Left lobe of liver (tissue), 2 donors: ENCODE measurements at regions not wholly inside any gene's neighbourhood (a gene's known extent, or its start where the extent isn't known, plus 50 kb on each side); places are given as distances from the start of the nearest gene placed in this dataset.
A peak's percentile ranks its signal among the peaks of the same experiment; 100 is the strongest.
"Not testable (repeated sequence)": the region's sequence is repeated elsewhere in the genome, so short reads cannot be mapped to it uniquely, and the experiment has no call there.

Experiments used
- ATAC-seq: fragments of 200-7000 bp; cut with Tn5 transposase; one replicate; pipeline ENCODE4 v1.9.1; 2020; ENCODE audit warnings: mild to moderate bottlenecking, moderate library complexity
- DNase-seq: peaks from one replicate; pipeline ENCODE4 v3.0.0-alpha.2; 2020; ENCODE audit warnings: low spot score
- donor health status: DM: no; HTN: no; CAD: no; lungs with moderate emphysema.
- donor health status: DM: no; HTN: yes; CAD: no.

DNA sequence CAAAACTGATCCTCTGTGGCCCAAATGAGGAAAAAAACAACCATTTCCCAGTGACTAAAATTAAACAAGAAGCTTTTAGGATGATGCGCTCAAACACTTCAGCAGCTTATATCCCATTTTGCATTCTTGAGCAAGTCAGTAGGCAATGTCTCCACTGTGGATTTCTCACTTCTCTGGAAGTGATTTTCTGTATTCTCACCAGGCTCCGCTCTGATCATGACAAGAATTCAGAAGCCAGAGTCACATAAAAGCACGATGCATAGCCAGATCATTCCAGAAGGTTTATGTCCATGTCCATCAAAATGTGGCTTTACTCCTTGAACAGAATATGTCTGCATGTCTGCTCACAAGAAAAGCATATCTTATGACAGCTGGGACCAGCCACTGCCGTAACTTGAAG, 481.4 kb downstream of the ADRA2A start:
- DNase-seq (no peak), ATAC-seq (no peak)

DNA sequence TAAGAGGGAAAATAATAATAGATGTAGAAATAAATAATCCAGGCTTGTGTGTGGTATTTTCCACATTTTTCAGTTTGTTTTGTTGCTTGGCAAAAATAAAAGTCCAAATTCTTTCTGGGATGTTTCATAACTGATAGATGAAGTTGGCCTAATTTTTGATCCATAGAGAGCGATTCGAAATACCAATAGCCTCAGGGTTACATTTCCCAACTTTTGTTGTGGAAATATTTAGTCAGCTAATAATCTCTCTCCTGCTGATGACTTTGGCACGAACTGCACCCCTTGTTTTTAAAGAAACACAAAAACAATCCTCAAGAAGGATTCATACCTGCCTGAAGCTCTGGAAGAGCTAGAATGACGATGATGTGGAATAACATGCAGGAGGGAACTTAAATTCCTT, 483.2 kb downstream of the ADRA2A start:
- DNase-seq (no peak), ATAC-seq (no peak)

DNA sequence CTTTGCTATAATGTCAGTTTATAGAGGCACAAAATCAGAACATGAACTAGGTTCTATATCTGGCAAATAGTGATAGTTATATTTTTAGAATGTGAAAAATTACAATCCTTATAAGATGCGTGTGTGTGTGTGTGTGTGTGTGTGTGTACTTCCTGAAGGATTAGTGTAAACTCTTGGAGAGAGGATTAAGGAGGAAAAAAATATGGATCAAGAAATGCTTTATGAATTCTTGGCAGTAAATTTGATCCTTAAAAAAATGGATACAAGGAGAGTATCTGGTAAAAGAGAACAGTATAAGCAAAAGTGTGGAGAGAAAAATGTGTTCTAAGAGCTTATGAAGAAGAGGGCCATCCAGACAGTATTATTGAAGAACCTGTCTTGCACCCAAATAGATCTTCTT, 484.3 kb downstream of the ADRA2A start:
- no peak for ATAC-seq
- no peak for DNase-seq

DNA sequence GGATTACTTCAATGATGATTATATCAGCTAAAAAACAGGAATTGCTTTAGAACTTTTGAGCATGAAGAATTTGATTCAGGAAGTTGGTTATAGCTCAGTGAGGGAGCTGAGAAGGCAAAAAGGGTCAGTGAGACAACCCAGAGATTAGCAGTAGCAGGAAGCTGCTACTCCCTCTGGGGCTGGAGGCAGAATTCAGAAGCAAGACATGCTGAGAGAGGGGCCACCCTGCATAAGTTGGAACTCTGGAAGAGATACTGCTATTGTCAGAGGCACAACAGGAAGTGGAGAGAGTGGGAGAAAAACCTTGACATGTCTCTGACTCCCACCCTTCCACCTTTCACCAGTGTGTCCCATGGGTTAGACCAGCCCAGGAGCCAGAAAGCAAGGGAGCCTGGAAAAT, 488.7 kb downstream of the ADRA2A start:
- no peak for DNase-seq
- no peak for ATAC-seq

DNA sequence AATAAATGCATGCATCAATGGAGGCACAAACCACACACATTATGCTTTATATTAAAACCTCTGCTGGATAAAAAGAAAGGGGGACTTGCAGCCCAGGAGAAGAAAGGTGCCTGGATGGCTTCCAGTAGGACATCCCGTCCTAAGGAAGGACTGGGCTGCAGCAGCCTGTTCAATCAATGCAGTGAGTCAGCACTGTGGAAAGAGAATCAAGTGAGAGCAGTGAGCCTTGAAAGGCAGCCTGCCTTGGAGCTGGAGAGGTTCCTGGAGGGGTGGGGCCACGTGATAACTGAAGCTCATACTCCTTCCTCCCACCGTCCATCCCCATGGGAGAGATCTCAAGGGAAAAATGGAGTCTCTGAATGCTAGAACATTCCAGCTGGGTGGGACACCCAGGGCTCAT, 501.2 kb downstream of the ADRA2A start:
- DNase-seq (no peak), ATAC-seq (no peak)

DNA sequence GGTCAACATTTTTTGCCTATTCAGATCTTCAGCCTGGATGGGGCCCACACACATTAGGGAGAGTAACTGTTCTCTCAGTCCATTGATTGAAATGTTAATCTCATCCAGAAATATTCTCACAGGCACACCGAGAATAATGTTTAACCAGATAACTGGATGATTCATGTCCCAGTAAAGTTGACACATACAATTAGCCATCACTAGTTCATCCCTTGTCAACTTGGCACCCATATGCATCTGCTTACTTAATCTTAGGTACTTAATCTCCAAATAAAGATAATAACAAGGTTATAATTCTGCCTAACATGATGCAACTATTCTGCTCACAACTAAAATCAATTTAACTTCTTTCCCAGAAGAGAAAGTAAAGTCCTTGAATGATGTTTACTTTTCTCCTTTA, 502.6 kb downstream of the ADRA2A start:
- DNase-seq (no peak), ATAC-seq (no peak)

DNA sequence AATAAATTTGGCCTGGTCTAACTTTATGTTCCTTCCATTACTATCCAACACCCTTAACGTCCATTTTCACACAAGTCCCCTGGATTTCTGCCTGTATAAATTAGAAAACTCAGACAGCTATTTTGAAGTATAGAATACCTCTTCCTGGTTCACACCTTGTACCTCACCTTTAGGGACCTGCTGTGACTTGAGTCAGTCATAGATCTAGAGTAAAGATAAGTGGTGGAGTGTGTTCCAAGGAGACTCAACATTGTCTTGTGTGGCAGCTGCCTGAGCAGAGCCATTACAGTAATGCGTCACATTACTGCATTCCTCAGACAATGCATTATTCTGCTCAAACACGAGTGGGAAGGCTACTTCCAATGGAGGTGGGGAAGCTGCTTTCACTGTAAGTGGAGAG, 513.9 kb downstream of the ADRA2A start:
- ATAC-seq (no peak), DNase-seq (no peak)

DNA sequence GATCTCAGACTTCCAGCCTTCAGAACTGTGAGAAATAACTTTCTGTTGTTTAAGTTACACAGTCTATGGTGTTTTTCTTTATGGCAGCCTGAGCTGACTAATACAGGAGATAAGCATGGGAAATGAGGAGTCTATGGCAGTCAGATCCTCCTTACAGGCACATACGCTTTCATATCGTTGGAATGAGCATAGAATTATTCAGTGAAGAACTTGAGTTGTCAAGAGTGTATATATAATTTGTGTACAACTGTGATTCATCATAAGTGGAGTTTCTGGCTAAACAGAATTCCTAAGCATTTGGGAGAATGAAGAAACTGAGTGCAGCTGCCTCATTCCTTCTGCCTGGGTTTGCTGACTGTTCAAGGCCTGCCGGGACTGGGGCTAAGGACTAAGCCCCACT, 516.7 kb downstream of the ADRA2A start:
- DNase-seq (no peak), ATAC-seq (no peak)

DNA sequence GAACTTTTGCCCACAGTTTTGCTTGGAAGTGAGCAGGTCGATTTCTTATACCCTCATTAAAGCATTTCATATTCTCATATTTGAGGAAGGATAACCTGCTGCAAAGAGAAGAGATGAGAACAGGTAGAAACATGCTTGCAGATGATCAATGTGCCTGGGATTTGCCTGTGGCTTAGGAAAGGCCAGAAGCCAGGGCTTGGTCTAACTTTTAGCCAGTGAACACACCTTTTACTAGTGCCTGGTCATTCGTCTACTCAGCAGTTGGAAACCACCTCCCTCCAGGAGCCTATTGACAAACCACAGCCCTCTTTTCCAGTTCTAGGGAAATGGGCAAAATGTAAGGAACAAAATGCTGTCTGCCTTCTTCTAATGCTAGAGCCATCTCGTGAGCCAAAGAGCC, 518.3 kb downstream of the ADRA2A start:
- DNase-seq = no peak
- no peak for ATAC-seq

DNA sequence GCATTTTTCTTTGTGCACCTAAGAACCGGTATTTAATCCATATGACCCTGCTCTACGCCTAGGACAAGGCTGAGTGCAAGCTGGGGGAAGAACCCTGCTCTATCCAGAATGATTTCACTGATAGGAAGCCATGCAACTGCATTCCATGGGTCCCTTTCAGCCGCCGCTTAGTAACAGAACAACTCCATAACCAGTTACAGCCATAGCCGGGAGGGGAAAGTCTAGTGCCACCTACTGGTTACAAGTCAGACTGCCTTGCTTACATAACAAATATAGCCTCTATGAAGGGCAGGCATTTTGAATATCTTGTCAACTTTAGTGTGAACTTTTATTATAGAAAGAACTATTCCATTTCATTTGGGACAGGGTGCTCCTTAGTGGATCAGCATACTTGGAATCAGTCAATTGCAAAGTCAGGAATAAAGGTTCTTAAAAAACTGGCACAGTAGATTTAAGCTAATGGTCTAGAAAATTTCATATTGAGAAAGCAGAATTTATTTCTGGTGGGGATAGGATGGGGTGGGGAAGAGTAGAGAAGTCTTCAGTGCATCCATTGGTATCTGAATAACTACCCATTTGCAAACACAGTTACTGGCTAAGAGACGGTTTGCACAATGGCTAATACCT, 521.7 kb downstream of the ADRA2A start:
- peak; percentile 99 for ATAC-seq
- peak; percentile 64 for DNase-seq

DNA sequence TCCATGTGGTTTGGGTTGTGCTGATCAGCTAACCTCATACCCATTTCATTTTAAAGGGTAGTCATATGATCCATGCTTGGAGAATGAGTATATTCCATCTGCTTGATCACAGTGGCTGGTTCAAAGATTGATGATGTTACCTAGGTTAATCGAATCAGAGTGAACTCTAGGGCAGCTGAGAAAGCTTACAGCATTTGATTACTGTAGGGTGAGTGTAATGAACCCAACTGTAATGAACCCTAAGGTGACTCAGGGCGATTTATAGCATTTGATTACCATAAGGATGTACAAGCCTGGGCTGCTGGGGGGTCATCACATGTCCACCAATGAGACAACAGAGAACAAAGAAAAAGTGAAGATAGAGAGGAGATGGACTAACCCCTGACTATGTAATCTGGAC, 523.1 kb downstream of the ADRA2A start:
- no peak for ATAC-seq
- no peak for DNase-seq

DNA sequence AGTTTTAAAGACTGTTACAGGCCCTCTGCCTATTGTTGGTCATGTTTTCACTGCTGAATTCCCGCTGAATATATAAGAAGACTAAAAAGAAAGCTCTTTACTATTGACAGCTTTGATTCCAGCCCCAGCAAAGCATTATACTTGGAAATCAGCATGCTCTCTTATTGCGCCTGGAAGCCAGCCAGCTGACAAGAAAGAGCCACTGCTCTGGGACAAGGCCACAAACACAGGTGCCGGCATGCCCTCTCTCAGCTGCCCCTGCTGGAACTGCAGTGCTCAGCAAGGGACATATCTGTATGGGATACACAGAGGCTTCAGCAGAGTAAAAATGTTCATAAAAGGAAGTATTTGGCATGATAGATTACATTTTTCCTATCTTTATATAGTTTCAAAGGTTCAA, 523.9 kb downstream of the ADRA2A start:
- ATAC-seq (peak; percentile 80), DNase-seq (peak; percentile 57)

DNA sequence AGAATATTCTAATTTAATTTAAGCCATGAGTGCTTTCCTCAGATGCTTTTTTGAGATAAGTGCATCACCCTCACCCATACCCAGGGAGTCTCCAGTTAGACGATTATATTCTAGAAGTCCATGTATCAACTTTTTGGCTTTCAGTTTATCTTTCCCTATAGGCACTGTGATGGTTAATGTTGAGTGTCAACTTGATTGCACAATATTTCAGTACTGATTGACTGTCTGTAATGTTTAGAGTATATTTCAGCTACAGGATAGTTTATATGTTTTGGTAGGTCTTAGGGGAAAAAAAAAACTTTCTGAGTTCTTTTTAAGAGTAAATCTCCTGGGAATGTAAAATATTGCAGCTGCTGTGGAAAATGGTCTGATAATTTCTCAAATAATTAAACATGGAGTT, 535.4 kb downstream of the ADRA2A start:
- no peak for ATAC-seq
- DNase-seq = no peak

DNA sequence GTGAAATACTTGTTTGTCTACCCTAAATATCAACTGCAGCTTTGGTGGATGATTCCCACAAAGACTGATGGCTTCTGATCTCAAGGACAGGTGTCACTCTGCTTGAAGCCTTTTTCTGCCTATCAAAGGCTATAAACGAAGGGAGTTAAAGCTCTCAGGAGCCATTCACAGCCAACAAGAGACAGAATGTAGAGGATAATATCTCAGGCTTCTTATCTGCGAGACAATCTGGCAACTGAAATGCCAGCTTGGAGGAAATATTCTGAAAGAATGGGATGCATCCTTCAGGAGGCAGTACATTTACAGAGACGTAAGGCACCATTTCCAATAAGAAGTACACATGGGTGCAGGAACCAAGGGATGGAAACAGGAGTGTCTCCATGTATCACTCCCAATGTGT, 549.4 kb downstream of the GPAM start:
- ATAC-seq = no peak
- DNase-seq = no peak

DNA sequence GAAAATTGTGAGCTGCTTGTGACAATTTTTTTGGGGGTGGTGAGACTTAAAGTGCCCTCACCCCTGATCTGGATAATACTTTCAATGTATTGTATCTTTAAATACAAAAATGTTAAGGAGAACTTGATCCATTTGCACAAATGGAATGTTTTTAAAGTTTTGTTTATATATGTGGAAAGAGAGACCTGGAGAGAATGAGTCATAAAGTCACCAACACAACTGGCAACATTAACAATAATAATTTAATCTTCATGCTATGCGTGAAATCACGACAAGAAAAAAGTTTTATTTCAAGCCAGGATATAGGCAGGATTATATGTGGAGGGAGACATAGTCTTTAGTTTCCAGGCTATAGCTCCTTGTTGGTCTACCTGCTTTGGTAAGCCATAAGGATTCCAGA, 537.5 kb downstream of the GPAM start:
- no peak for ATAC-seq
- DNase-seq = no peak

DNA sequence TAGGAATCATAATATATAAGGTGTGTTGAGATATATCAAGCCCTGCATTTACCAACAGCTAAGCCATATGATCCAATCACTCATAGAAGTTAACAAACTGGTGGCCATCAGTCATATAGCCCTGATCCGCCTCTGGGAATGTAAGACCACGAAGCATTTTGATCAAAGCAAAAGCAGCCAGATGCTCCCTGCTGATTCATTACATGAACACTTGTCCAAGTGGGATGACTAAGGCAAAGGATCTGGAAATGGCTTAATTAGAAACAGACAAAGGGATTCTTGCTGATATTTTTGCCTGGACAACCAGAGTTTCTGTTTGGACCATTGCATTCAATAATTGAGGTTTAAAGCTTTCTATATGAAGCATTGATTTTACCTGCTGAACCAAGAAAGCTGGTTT, 535.5 kb downstream of the GPAM start:
- no peak for ATAC-seq

DNA sequence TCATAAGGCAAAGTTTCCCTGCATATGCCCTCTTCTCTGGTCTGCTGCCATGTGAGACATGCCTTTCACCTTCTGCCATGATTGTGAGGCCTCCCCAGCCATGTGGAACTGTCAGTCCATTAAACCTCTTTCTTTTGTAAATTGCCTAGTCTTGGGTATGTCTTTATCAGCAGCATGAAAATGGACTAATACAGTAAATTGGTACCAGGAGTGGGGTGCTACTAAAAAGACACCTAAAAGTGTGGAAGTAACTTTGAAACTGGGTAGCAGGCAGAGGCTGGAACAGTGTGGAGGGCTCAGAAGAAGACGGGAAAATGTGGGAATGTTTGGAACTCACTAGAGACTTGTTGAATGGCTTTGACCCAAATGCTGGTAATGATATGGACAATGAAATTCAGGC, 534.5 kb downstream of the GPAM start:
- not testable (repeated sequence) for ATAC-seq, DNase-seq

More for the DNA sequence above, 535.5 kb downstream of the GPAM start:
- no peak for DNase-seq

DNA sequence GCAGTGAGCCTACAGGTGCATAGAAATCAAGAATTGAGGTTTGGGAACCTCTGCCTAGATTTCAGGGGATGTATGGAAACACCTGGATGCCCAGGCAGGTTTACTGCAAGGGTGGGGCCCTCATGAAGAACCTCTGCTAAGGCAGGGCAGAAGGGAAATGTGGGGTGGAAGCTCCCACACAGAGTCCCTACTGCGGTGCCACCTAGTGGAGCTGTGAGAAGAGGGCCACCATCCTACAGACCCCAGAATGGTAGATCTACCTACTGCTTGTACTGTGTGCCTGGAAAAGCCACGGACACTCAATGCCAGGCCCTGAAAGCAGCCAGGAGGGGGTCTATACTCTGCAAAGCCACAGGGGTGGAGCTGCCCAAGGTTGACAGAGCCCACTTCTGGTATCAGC, 533.5 kb downstream of the GPAM start:
- DNase-seq (no peak), ATAC-seq (no peak)

DNA sequence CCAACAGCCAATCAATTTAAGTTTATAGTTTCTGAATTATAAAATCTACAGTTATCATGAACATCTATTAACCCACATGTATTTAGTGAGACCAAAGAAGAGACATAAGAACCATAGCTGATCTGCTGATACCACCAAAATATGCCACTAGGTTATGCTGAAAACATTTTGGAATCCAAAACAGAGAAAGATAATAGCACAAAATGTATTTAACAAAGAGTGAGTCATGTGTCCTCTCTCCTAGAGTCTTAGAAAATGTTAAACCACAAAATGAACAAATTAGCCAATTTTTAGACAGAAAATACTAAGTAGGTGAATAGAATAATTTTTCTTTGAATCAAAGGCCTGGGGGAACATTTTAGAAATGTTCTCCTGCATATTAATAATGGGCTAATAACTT, 527.5 kb downstream of the GPAM start:
- ATAC-seq (no peak), DNase-seq (no peak)

DNA sequence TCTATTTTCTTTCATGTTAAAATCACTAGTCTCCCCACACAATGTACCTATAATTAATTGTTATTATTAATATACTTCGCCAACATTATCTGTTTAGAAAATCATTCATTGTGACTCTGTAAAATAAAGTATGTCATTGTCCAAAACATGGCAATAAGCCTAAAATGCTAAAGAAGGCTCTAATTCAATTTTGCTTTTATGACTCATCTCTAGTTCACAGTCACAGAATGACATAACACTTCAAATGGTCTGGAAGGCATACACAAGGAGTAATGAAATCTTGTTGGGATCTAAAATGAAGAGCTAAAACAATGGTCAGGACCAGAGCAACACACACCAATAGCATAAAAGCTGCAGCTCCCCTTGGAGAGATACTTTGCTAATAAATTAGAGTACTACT, 505.8 kb downstream of the GPAM start:
- no peak for DNase-seq
- no peak for ATAC-seq

DNA sequence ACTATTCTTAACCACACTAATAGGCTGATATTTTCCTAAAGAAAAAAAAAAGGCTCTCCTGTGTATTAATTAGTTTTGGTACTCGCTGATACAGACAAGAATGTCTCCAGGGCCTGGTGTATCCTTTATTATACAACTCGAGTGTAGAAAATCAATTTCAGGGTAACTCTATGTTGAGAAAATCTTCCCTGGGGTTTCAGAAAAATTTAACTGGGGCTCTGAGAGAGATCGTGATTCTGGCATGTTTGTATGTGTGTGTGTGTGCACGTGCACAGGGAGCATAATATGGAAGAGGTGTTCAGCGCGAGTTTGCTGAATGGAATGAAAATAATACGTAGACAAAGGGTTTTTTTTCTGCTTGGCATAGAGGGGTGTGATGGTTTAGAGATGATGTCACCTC, 496.8 kb downstream of the GPAM start:
- ATAC-seq (no peak), DNase-seq (no peak)

DNA sequence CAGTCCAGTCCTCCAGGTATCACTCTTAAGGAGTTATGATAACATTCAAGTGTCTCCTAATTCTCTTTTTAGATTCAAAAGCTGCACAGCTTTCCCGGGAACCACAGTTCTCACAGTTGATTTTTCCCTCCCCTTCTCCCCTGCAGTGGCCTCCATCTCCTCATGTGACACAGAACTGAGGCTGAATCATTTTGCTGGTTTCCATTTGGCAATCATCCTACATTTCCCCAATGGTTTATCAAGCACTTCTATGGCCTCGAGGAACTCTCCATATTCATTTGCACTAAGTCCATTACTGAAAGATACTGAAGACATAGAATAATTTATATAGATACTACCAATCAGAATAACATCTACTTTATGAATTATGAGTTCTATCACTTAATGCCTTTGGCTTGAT, 484.9 kb downstream of the GPAM start:
- no peak for ATAC-seq

DNA sequence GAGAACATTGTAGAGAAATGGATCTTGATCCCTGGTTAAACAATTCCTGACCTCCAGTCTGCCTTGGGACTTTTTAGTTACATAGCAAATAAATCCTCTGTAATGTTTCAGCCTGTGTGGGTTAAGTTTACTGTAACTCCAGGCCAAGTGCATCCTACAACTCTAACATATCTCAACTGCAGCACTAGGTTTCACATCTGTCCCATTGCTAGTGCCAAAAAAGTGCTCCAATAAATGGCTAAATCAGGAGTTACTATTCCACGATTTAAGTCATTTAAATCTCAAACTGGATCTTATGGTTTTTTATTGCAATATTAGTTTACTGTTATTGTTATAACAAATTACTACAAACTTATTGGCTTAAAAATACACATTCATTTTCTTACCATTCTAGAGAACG, 479.6 kb downstream of the GPAM start:
- no peak for DNase-seq
- ATAC-seq = no peak

More for the DNA sequence above, 484.9 kb downstream of the GPAM start:
- no peak for DNase-seq

DNA sequence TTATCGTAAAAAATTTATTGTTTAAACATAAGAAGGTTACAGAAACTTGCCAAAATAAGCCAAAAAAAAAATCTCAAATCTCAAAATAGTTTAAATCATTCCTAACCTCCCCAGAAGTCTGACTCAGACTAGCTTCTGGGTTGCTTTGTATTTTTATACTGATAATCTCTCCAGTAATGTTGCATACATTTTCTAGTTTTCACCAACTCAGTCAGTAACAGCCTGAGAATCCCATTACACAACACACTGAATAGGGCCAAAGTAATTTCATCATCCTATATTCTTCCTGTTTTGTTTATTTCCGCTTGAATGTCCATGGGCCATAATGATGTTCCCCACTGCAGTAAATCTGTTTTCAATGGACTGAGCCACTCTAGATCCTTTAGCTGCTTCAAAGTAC, 478.5 kb downstream of the GPAM start:
- ATAC-seq = no peak
- DNase-seq = no peak
